CD14-positive monocyte (primary cell): ENCODE measurements at regions not wholly inside any gene's neighbourhood (a gene's known extent, or its start where the extent isn't known, plus 50 kb on each side); places are given as distances from the start of the nearest gene placed in this dataset.
A peak's percentile ranks its signal among the peaks of the same experiment; 100 is the strongest.

Source experiments
- DNase-seq, 3 donors: peaks; one replicate each; pipeline ENCODE4 v3.0.0-alpha.2; 2011 to 2022
- H2AFZ ChIP-seq: 2 replicates; pipeline ENCODE4 v1.6.0; 2012; ENCODE audit warnings: mild to moderate bottlenecking, low read depth, low read length, inconsistent platforms; ENCODE audit not compliant: insufficient read depth, poor library complexity, severe bottlenecking
- H3K27ac ChIP-seq, 2 donors: 1 replicate in 1 of 2; 2 replicates in 1 of 2; pipeline ENCODE4 v1.5.1; 2012 to 2013; ENCODE audit warnings: low read length in 2 of 2, control low read depth in 1 of 2, inconsistent platforms in 1 of 2, low read depth in 1 of 2, mild to moderate bottlenecking in 1 of 2
- H3K27me3 ChIP-seq, 2 donors: one replicate each; pipeline versions ENCODE4 v1.6.0 to v1.6.1; 2011 to 2013; ENCODE audit warnings: low read length in 2 of 2; ENCODE audit not compliant: control insufficient read depth in 2 of 2, insufficient read depth in 2 of 2
- H3K36me3 ChIP-seq, 2 donors: replicated peaks in 1 of 2; 1 replicate in 1 of 2; 2 replicates in 1 of 2; pipeline versions ENCODE4 v1.5.1 to v1.6.1; 2012 to 2013; ENCODE audit warnings: low read length in 2 of 2, control low read depth in 1 of 2, inconsistent platforms in 1 of 2, mild to moderate bottlenecking in 1 of 2; ENCODE audit not compliant: insufficient read depth in 2 of 2, control insufficient read depth in 1 of 2
- H3K4me1 ChIP-seq, 2 donors: 1 replicate in 1 of 2; 2 replicates in 1 of 2; pipeline versions ENCODE4 v1.5.1 to v1.6.1; 2012 to 2013; ENCODE audit warnings: low read length in 2 of 2, control low read depth in 1 of 2, inconsistent platforms in 1 of 2, mild to moderate bottlenecking in 1 of 2, moderate library complexity in 1 of 2; ENCODE audit not compliant: insufficient read depth in 2 of 2, control insufficient read depth in 1 of 2
- H3K4me2 ChIP-seq: replicated peaks from 2 replicates; pipeline ENCODE3; 2012; ENCODE audit warnings: low read length, moderate library complexity, mild to moderate bottlenecking; ENCODE audit not compliant: poor library complexity, severe bottlenecking; ENCODE audit errors: extremely low read depth
- H3K4me3 ChIP-seq, 3 experiments: fragments of 200-600 bp in 1 of 3; sonication (generic) in 1 of 3; replicated peaks in 1 of 3; 1 replicate in 2 of 3; 2 replicates in 1 of 3; pipeline ENCODE4 v1.5.1; 2011 to 2013; ENCODE audit warnings: low read length in 3 of 3, mild to moderate bottlenecking in 3 of 3, control low read depth in 2 of 3, low read depth in 2 of 3, inconsistent platforms in 1 of 3, moderate library complexity in 1 of 3
- H3K79me2 ChIP-seq: 2 replicates; pipeline ENCODE4 v1.6.0; 2012; ENCODE audit warnings: mild to moderate bottlenecking, control low read depth, inconsistent platforms, low read length, moderate library complexity; ENCODE audit not compliant: insufficient read depth
- H3K9ac ChIP-seq: 2 replicates; pipeline ENCODE4 v1.6.0; 2017; ENCODE audit warnings: low read length, mild to moderate bottlenecking; ENCODE audit not compliant: insufficient read depth, poor library complexity, severe bottlenecking
- H3K9me3 ChIP-seq, 2 donors: replicated peaks in 1 of 2; 1 replicate in 1 of 2; 2 replicates in 1 of 2; pipeline versions ENCODE4 v1.5.1 to v1.6.1; 2012 to 2013; ENCODE audit warnings: low read length in 2 of 2, control low read depth in 1 of 2; ENCODE audit not compliant: control insufficient read depth in 1 of 2, insufficient read depth in 1 of 2
- H4K20me1 ChIP-seq: 2 replicates; pipeline ENCODE4 v1.6.0; 2012; ENCODE audit warnings: mild to moderate bottlenecking, low read length, control low read depth, moderate library complexity; ENCODE audit not compliant: insufficient read depth
- H3K27ac Mint-ChIP-seq, 7 donors: one replicate each; pipeline ENCODE4 v1.8.0; 2020; ENCODE audit warnings: mild to moderate bottlenecking in 7 of 7, mixed read lengths in 7 of 7, moderate library complexity in 6 of 7, inconsistent platforms in 2 of 7
- H3K27me3 Mint-ChIP-seq, 3 donors: one replicate each; pipeline ENCODE4 v1.8.0; 2021 to 2022; ENCODE audit warnings: low read depth in 3 of 3, mild to moderate bottlenecking in 3 of 3, mixed read lengths in 3 of 3, moderate library complexity in 3 of 3, inconsistent platforms in 1 of 3
- H3K36me3 Mint-ChIP-seq, 2 donors: one replicate each; pipeline ENCODE4 v1.8.0; 2020; ENCODE audit warnings: mixed read lengths in 2 of 2, inconsistent platforms in 1 of 2, mild to moderate bottlenecking in 1 of 2
- H3K4me1 Mint-ChIP-seq: one replicate; pipeline ENCODE4 v1.8.0; 2020; ENCODE audit warnings: mild to moderate bottlenecking, mixed read lengths
- H3K4me3 Mint-ChIP-seq, 2 donors: one replicate each; pipeline ENCODE4 v1.8.0; 2020; ENCODE audit warnings: mild to moderate bottlenecking in 2 of 2, mixed read lengths in 2 of 2, moderate library complexity in 1 of 2
- H3K9me3 Mint-ChIP-seq, 7 donors: one replicate each; pipeline ENCODE4 v1.8.0; 2020 to 2022; ENCODE audit warnings: mixed read lengths in 7 of 7, mild to moderate bottlenecking in 6 of 7, moderate library complexity in 6 of 7, inconsistent platforms in 2 of 7
- CTCF ChIP-seq: fragments of 200-600 bp; IDR thresholded peaks from one replicate; pipeline ENCODE4 v1.8.0; 2022; ENCODE audit warnings: antibody characterized with exemption, mild to moderate bottlenecking
- WGBS: methylation state at CpG from one replicate; pipeline ENCODE4 v1.1.5; 2013; ENCODE audit warnings: missing lambda C conversion rate; ENCODE audit not compliant: insufficient coverage; 5-methylcytosine and 5-hydroxymethylcytosine counted together
- intact Hi-C, 2 donors: fragments of 100-400 bp; cut with micrococcal nuclease; formaldehyde crosslinking; loops; one replicate each; pipeline versions ENCODE4 v1.15.0 to v1.15.1; 2023

- Histone ChIP-seq H4K20me1 (peaks cover 56% of the 10 kb centered on the region), H3K4me1 (peaks cover 21 to 34% of the 10 kb centered on the region in 2 donors), H3K9me3 (no peaks in the 10 kb centered on the region), H3K36me3 (no peaks in the 10 kb centered on the region), H3K79me2 (peaks cover 23% of the 10 kb centered on the region), H2AFZ (no peak overlapping the region), H3K4me3 (no peak overlapping the region), H3K4me2 (no peak overlapping the region), H3K27ac (no peak overlapping the region), H3K9ac (no peak overlapping the region), H3K27me3 (no peaks in the 10 kb centered on the region)
- Mint-ChIP-seq H3K9me3 (peaks cover 0 to 2% (median 0%) of the 10 kb centered on the region in 7 donors), H3K4me3 (peak overlapping the region in 1 of 2 donors; percentile 12), H3K36me3 (peaks cover 0 to 10% of the 10 kb centered on the region in 2 donors), H3K27me3 (peaks cover 1 to 6% (median 3%) of the 10 kb centered on the region in 3 donors), H3K27ac (peak overlapping the region in 1 of 7 donors; percentile 14), H3K4me1 (peaks cover 44% of the 10 kb centered on the region)
- TF ChIP-seq CTCF, result no peak
- 93% methylated on average over 7 of the region's 13 CpGs for WGBS
- no peak for DNase-seq
- intact Hi-C loops, result no loop called here
These were observed 228.8 kb downstream of the SEC14L1 start for GRCh38 chr17:77369544-77369971.

- H3K4me2 ChIP-seq, result no peak overlapping the region
- H3K4me3 ChIP-seq, result no peak overlapping the region
- H3K9me3 Mint-ChIP-seq, result peaks cover 0 to 2% (median 0%) of the 10 kb centered on the region in 7 donors
- H3K27me3 ChIP-seq, result no peaks in the 10 kb centered on the region
- WGBS, result 98% methylated on average over 5 of the region's 5 CpGs
- H3K9ac ChIP-seq, result no peak overlapping the region
- TF ChIP-seq CTCF, result no peak
- H3K27ac ChIP-seq, result no peak overlapping the region
- intact Hi-C loops, result loop anchor here (5.0 kb wide), 1 partner anchor 38 kb away; no protein-coding TSS in a partner anchor
- H3K27ac Mint-ChIP-seq, result no peak overlapping the region
- no peaks in the 10 kb centered on the region for H3K9me3 ChIP-seq
- peaks cover 47% of the 10 kb centered on the region for H3K4me1 Mint-ChIP-seq
- peaks cover 34% of the 10 kb centered on the region for H3K79me2 ChIP-seq
- peaks cover 32 to 44% of the 10 kb centered on the region in 2 donors for H3K4me1 ChIP-seq
- H2AFZ ChIP-seq, result no peak overlapping the region
- no peak for DNase-seq
- peaks cover 0 to 6% of the 10 kb centered on the region in 2 donors for H3K36me3 Mint-ChIP-seq
- no peak overlapping the region for H3K4me3 Mint-ChIP-seq
- peaks cover 4 to 9% (median 4%) of the 10 kb centered on the region in 3 donors for H3K27me3 Mint-ChIP-seq
- no peaks in the 10 kb centered on the region for H3K36me3 ChIP-seq
- H4K20me1 ChIP-seq, result peaks cover 58% of the 10 kb centered on the region
These were observed 229.8 kb downstream of the SEC14L1 start for GRCh38 chr17:77370586-77370985.
